ENCODE measurements at regions not wholly inside any gene's neighbourhood (a gene's known extent, or its start where the extent isn't known, plus 50 kb on each side); places are given as distances from the start of the nearest gene placed in this dataset.

- no peak for DNase-seq
Measured at GRCh38 chr2:898319-898718, 52.3 kb upstream of the SNTG2 start.

GRCh38 chr2:897091-897490 lies 53.6 kb upstream of the SNTG2 start:
- DNase-seq = no peak

- DNase-seq = no peak
Measured at GRCh38 chr2:893311-893710, 57.3 kb upstream of the SNTG2 start.

- no peak for DNase-seq
Measured at GRCh38 chr2:892892-893291, 57.8 kb upstream of the SNTG2 start.

- DNase-seq = no peak
Measured at GRCh38 chr2:892401-892800, 58.2 kb upstream of the SNTG2 start.

GRCh38 chr2:891734-892133 lies 58.9 kb upstream of the SNTG2 start:
- no peak for DNase-seq

GRCh38 chr2:890791-891190 lies 59.9 kb upstream of the SNTG2 start:
- DNase-seq = no peak

GRCh38 chr2:890214-890613 lies 60.4 kb upstream of the SNTG2 start:
- DNase-seq = no peak

GRCh38 chr2:888906-889566 lies 61.6 kb upstream of the SNTG2 start:
- DNase-seq = no peak

- no peak for DNase-seq
Measured at GRCh38 chr2:888211-888801, 62.3 kb upstream of the SNTG2 start.

- DNase-seq = no peak
Measured at GRCh38 chr2:887639-888038, 63.0 kb upstream of the SNTG2 start.

GRCh38 chr2:886072-887022 lies 64.3 kb upstream of the SNTG2 start:
- DNase-seq = no peak

- no peak for DNase-seq
Measured at GRCh38 chr2:885230-886071, 65.2 kb upstream of the SNTG2 start.

- no peak for DNase-seq
Measured at GRCh38 chr2:883803-884748, 66.6 kb upstream of the SNTG2 start.

- DNase-seq = no peak
Measured at GRCh38 chr2:883260-883802, 67.3 kb upstream of the SNTG2 start.

GRCh38 chr2:881204-881918 lies 69.3 kb upstream of the SNTG2 start:
- DNase-seq = no peak

GRCh38 chr2:880201-880970 lies 70.3 kb upstream of the SNTG2 start:
- no peak for DNase-seq

- no peak for DNase-seq
Measured at GRCh38 chr2:879540-879939, 71.1 kb upstream of the SNTG2 start.

GRCh38 chr2:878245-878930 lies 72.3 kb upstream of the SNTG2 start:
- DNase-seq = no peak
